H1 (cell line): ENCODE measurements at regions not wholly inside any gene's neighbourhood (a gene's known extent, or its start where the extent isn't known, plus 50 kb on each side); places are given as distances from the start of the nearest gene placed in this dataset.

ENCODE experiments used
- CTCF ChIA-PET: fragments of 300-600 bp; sonication (Branson Sonifier 250); formaldehyde crosslinking; loops from one replicate; lab custom pipeline; 2021; ENCODE audit not compliant: partially characterized antibody; lab: Charles Lee
- POLR2A ChIA-PET: fragments of 300-600 bp; sonication (Branson Sonifier 250); formaldehyde crosslinking; loops from one replicate; lab custom pipeline; 2021; ENCODE audit warnings: inconsistent platforms; ENCODE audit not compliant: partially characterized antibody; lab: Charles Lee
- DNase-seq, 2 experiments: peaks; one replicate each; pipeline versions ENCODE4 v3.0.0 to v3.0.0-alpha.2; 2010 to 2022; ENCODE audit warnings: low spot score in 2 of 2, low read depth in 1 of 2, mixed read lengths in 1 of 2
- FAIRE-seq: peaks from 2 replicates; lab custom pipeline; 2011; peaks lifted over from hg19 to GRCh38; lab: Jason Lieb, UNC
- H2AFZ ChIP-seq: 2 replicates; pipeline ENCODE4 v1.8.1; 2012; ENCODE audit warnings: low read length, inconsistent platforms
- H2AK5ac ChIP-seq: 2 replicates; pipeline ENCODE4 v1.6.1; 2013; ENCODE audit warnings: low read depth, low read length
- H2BK120ac ChIP-seq: replicated peaks from 2 replicates; pipeline ENCODE3; 2013; ENCODE audit warnings: low read depth, low read length, inconsistent platforms
- H2BK12ac ChIP-seq: 2 replicates; pipeline ENCODE4 v1.6.1; 2013; ENCODE audit warnings: low read depth, low read length
- H2BK15ac ChIP-seq: 2 replicates; pipeline ENCODE4 v1.6.1; 2013; ENCODE audit warnings: low read length
- H2BK20ac ChIP-seq: 2 replicates; pipeline ENCODE4 v1.6.1; 2013; ENCODE audit warnings: low read length
- H2BK5ac ChIP-seq: 2 replicates; pipeline ENCODE4 v1.6.1; 2013; ENCODE audit warnings: low read depth, low read length
- H3K14ac ChIP-seq: 2 replicates; pipeline ENCODE4 v1.6.1; 2013; ENCODE audit warnings: inconsistent platforms; ENCODE audit not compliant: insufficient read length
- H3K18ac ChIP-seq: 2 replicates; pipeline ENCODE4 v1.6.1; 2013; ENCODE audit warnings: low read length; ENCODE audit errors: extremely low read depth
- H3K23ac ChIP-seq: 2 replicates; pipeline ENCODE4 v1.6.1; 2013; ENCODE audit warnings: inconsistent platforms; ENCODE audit not compliant: insufficient read length
- H3K23me2 ChIP-seq: 2 replicates; pipeline ENCODE4 v1.6.1; 2013; ENCODE audit warnings: low read depth, low read length
- H3K27ac ChIP-seq: 2 replicates; pipeline ENCODE4 v1.6.1; 2011; ENCODE audit warnings: low read depth, low read length, inconsistent platforms
- H3K27me3 ChIP-seq, 4 experiments: replicated peaks in 1 of 4; 1 replicate in 1 of 4; 2 replicates in 3 of 4; pipeline versions ENCODE4 v1.6.1 to v1.8.1; 2011 to 2013; ENCODE audit warnings: low read length in 3 of 4, mild to moderate bottlenecking in 3 of 4, inconsistent platforms in 2 of 4, mixed read lengths in 2 of 4, moderate library complexity in 1 of 4; ENCODE audit not compliant: control insufficient read depth in 3 of 4, insufficient read depth in 3 of 4; ENCODE audit errors: extremely low read depth in 1 of 4
- H3K36me3 ChIP-seq, 4 experiments: 2 replicates each; pipeline versions ENCODE4 v1.6.1 to v1.8.1; 2011 to 2013; ENCODE audit warnings: mild to moderate bottlenecking in 4 of 4, low read length in 3 of 4, moderate library complexity in 2 of 4, control low read depth in 1 of 4, inconsistent platforms in 1 of 4; ENCODE audit not compliant: insufficient read depth in 4 of 4, control insufficient read depth in 2 of 4
- H3K4ac ChIP-seq: replicated peaks from 2 replicates; pipeline ENCODE3; 2013; ENCODE audit warnings: low read length, low read depth, mixed read lengths, inconsistent platforms; ENCODE audit not compliant: insufficient read length
- H3K4me1 ChIP-seq, 4 experiments: replicated peaks in 1 of 4; 1 replicate in 1 of 4; 2 replicates in 3 of 4; pipeline versions ENCODE4 v1.6.1 to v1.8.1; 2011 to 2013; ENCODE audit warnings: low read length in 3 of 4, inconsistent platforms in 2 of 4, mixed read lengths in 1 of 4; ENCODE audit not compliant: insufficient read depth in 4 of 4, control insufficient read depth in 3 of 4
- H3K4me2 ChIP-seq, 2 experiments: 2 replicates each; pipeline versions ENCODE4 v1.6.1 to v1.8.1; 2011 to 2013; ENCODE audit warnings: low read depth in 2 of 2, low read length in 2 of 2, control low read depth in 1 of 2, inconsistent platforms in 1 of 2, mild to moderate bottlenecking in 1 of 2; ENCODE audit not compliant: insufficient read depth in 1 of 2
- H3K4me3 ChIP-seq, 4 experiments: fragments of 200-600, 300-600 bp in 1 of 4; sonication (generic), shearing (Covaris generic), sonication (Bioruptor Twin) in 1 of 4; 2 replicates each; pipeline versions ENCODE4 v1.5.1 to v1.8.1; 2011 to 2016; ENCODE audit warnings: low read length in 4 of 4, low read depth in 3 of 4, control low read depth in 2 of 4, inconsistent platforms in 2 of 4, mild to moderate bottlenecking in 2 of 4, mixed read lengths in 1 of 4, moderate library complexity in 1 of 4; ENCODE audit not compliant: insufficient read depth in 2 of 4; ENCODE audit errors: extremely low read depth in 1 of 4
- H3K56ac ChIP-seq: replicated peaks from 2 replicates; pipeline ENCODE3; 2013; ENCODE audit warnings: low read depth, mild to moderate bottlenecking, mixed read lengths, low read length, inconsistent platforms; ENCODE audit not compliant: insufficient read length
- H3K79me1 ChIP-seq: 2 replicates; pipeline ENCODE4 v1.6.1; 2013; ENCODE audit warnings: low read depth, low read length, control low read depth
- H3K79me2 ChIP-seq, 2 experiments: 2 replicates each; pipeline versions ENCODE4 v1.6.1 to v1.8.1; 2012 to 2013; ENCODE audit warnings: low read length in 2 of 2, mild to moderate bottlenecking in 2 of 2, inconsistent platforms in 1 of 2; ENCODE audit not compliant: insufficient read depth in 2 of 2, control insufficient read depth in 1 of 2
- H3K9ac ChIP-seq, 4 experiments: replicated peaks in 1 of 4; 1 replicate in 1 of 4; 2 replicates in 3 of 4; pipeline versions ENCODE4 v1.6.1 to v1.8.1; 2011 to 2013; ENCODE audit warnings: low read depth in 3 of 4, low read length in 3 of 4, control low read depth in 2 of 4, mild to moderate bottlenecking in 2 of 4, moderate library complexity in 2 of 4, inconsistent platforms in 1 of 4; ENCODE audit errors: extremely low read depth in 1 of 4
- H3K9me3 ChIP-seq, 2 experiments: 2 replicates each; pipeline versions ENCODE4 v1.6.1 to v1.8.1; 2012 to 2013; ENCODE audit warnings: mild to moderate bottlenecking in 2 of 2, moderate library complexity in 2 of 2, control low read depth in 1 of 2, inconsistent platforms in 1 of 2, low read depth in 1 of 2, low read length in 1 of 2, mixed read lengths in 1 of 2; ENCODE audit not compliant: insufficient read depth in 2 of 2
- H4K20me1 ChIP-seq, 2 experiments: replicated peaks in 1 of 2; 2 replicates each; pipeline versions ENCODE3 to v1.8.1; 2011 to 2013; ENCODE audit warnings: inconsistent platforms in 2 of 2, low read length in 2 of 2, mild to moderate bottlenecking in 1 of 2; ENCODE audit not compliant: insufficient read depth in 2 of 2, control insufficient read depth in 1 of 2
- H4K5ac ChIP-seq: 2 replicates; pipeline ENCODE4 v1.6.1; 2013; ENCODE audit warnings: low read length, low read depth, mixed read lengths, inconsistent platforms; ENCODE audit not compliant: insufficient read length
- H4K8ac ChIP-seq: 2 replicates; pipeline ENCODE4 v1.8.0; 2013; ENCODE audit warnings: mild to moderate bottlenecking, moderate library complexity, low read length, inconsistent platforms; ENCODE audit not compliant: insufficient read depth; ENCODE audit errors: extremely low read depth
- H4K91ac ChIP-seq: replicated peaks from 2 replicates; pipeline ENCODE3; 2013; ENCODE audit warnings: low read length, mixed read lengths, inconsistent platforms; ENCODE audit not compliant: insufficient read length
- BCL11A ChIP-seq, 2 experiments: IDR thresholded peaks; one replicate each; pipeline ENCODE4 v1.6.1; 2011; ENCODE audit warnings: low read depth in 2 of 2, low read length in 2 of 2, mild to moderate bottlenecking in 2 of 2
- CBX5 ChIP-seq: fragments of 300-800, 300-1000 bp; sonication (generic); IDR thresholded peaks from 2 replicates; pipeline ENCODE4 v1.7.1; 2016; ENCODE audit warnings: antibody characterized with exemption, low read length, low read depth
- EGR1 ChIP-seq: IDR thresholded peaks from 2 replicates; pipeline ENCODE4 v1.6.1; 2011; ENCODE audit warnings: low read depth, low read length, borderline replicate concordance
- FOSL1 ChIP-seq: IDR thresholded peaks from 2 replicates; pipeline ENCODE4 v1.6.1; 2011; ENCODE audit warnings: mild to moderate bottlenecking, low read depth, low read length, moderate library complexity; ENCODE audit not compliant: insufficient read depth
- NANOG ChIP-seq: IDR thresholded peaks from 2 replicates; pipeline ENCODE4 v1.6.1; 2011; ENCODE audit warnings: low read length, low read depth, mild to moderate bottlenecking, inconsistent platforms; ENCODE audit not compliant: insufficient read depth, poor library complexity, severe bottlenecking
- POLR2A ChIP-seq, 2 experiments: IDR thresholded peaks; 1 replicate in 1 of 2; 2 replicates in 1 of 2; pipeline ENCODE4 v1.6.1; 2011; ENCODE audit warnings: low read depth in 2 of 2, low read length in 2 of 2, mild to moderate bottlenecking in 2 of 2; ENCODE audit errors: control extremely low read depth in 1 of 2
- RAD21 ChIP-seq, 2 experiments: IDR thresholded peaks in 1 of 2; conservative IDR thresholded peaks in 1 of 2; 2 replicates each; pipeline ENCODE4 v1.6.1; 2011; ENCODE audit warnings: low read depth in 2 of 2, low read length in 2 of 2, improper control_type of control experiment in 1 of 2, inconsistent platforms in 1 of 2, mild to moderate bottlenecking in 1 of 2, moderate library complexity in 1 of 2
- RNF2 ChIP-seq: fragments of 200-900, 300-1000 bp; sonication (generic); IDR thresholded peaks from 2 replicates; pipeline ENCODE4 v1.7.1; 2016; ENCODE audit warnings: borderline replicate concordance, low read depth, mild to moderate bottlenecking, antibody characterized with exemption, low read length; ENCODE audit not compliant: poor library complexity, severe bottlenecking; ENCODE audit errors: missing control alignments
- RXRA ChIP-seq: IDR thresholded peaks from 2 replicates; pipeline ENCODE4 v1.6.1; 2011; ENCODE audit warnings: low read depth, mild to moderate bottlenecking, low read length, moderate library complexity; ENCODE audit not compliant: insufficient read depth
- SIX5 ChIP-seq: IDR thresholded peaks from 2 replicates; pipeline ENCODE4 v1.6.1; 2011; ENCODE audit warnings: mild to moderate bottlenecking, low read depth, low read length
- SRF ChIP-seq: IDR thresholded peaks from 2 replicates; pipeline ENCODE4 v1.6.1; 2011; ENCODE audit warnings: mild to moderate bottlenecking, low read depth, low read length, moderate library complexity
- TEAD4 ChIP-seq: IDR thresholded peaks from 2 replicates; pipeline ENCODE4 v1.6.1; 2012; ENCODE audit warnings: low read depth, low read length, inconsistent platforms, mixed read lengths
- WGBS, 2 experiments: shearing (Covaris generic) in 1 of 2; methylation state at CpG; one replicate each; pipeline versions ENCODE4 v1.1.6 to v1.1.7; 2013 to 2015; ENCODE audit warnings: low lambda C conversion rate in 2 of 2, mixed read lengths in 2 of 2, inconsistent platforms in 1 of 2, low coverage in 1 of 2, missing lambda C conversion rate in 1 of 2; ENCODE audit not compliant: insufficient replicate concordance in 2 of 2, insufficient coverage in 1 of 2, insufficient read length in 1 of 2; ENCODE audit errors: extremely low coverage in 1 of 2, missing lambda C conversion rate in 1 of 2; 5-methylcytosine and 5-hydroxymethylcytosine counted together
- TF ChIP-seq, protein P1 (sequence below): IDR thresholded peaks from 2 replicates; pipeline ENCODE4 v1.6.1; 2011; ENCODE audit warnings: low read depth, mild to moderate bottlenecking, low read length; ENCODE audit not compliant: insufficient read depth
- TF ChIP-seq, protein P2 (sequence below): IDR thresholded peaks from 2 replicates; pipeline ENCODE4 v1.6.1; 2012; ENCODE audit warnings: inconsistent platforms

DNA sequence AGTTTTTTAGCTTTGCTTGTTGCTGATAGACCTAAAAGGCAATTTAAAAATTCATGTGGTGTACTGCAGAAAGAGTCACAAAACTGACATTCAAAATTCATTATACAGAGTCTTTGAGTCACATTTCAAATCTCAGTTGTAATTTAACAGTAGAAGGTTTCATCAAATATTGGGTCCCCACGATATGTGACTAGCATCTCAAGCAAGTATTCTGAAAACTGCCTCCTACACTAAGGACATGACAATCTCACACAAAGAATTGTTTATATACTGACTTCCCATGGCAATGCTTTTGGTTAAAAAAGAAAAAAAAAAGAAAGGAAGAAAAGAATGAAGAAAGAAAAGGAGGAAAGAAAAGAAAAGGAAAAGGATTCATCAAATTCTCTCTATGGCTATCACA is 62.1 kb upstream of the CTSO start:
- no peak overlapping the region for H3K4me2 ChIP-seq
- H2AFZ ChIP-seq, result no peak overlapping the region
- no peak overlapping the region for H3K4ac ChIP-seq
- DNase-seq, result no peak
- WGBS, 2 experiments, result 67% methylated on average over 1 of the region's 1 CpG; no CpG with 5 or more reads in 1 of the 2 experiments
- H3K27me3 ChIP-seq, result no peaks in the 10 kb centered on the region
- no peak overlapping the region for H3K9ac ChIP-seq
- H3K79me2 ChIP-seq, result no peaks in the 10 kb centered on the region
- peaks cover 2 to 7% (median 4%) of the 10 kb centered on the region in 4 experiments; a peak in 4 of 7 replicates for H3K4me1 ChIP-seq
- H2BK20ac ChIP-seq, result no peak overlapping the region
- CTCF ChIA-PET, result interaction anchor here (0.5 kb wide), 1 partner anchor 515 kb away, joined by 3 read pairs; no protein-coding TSS in a partner anchor
- no peaks in the 10 kb centered on the region for H3K36me3 ChIP-seq
- no peaks in the 10 kb centered on the region for H3K23me2 ChIP-seq
- H2BK120ac ChIP-seq, result no peak overlapping the region
- no peak overlapping the region for H3K4me3 ChIP-seq
- H2BK12ac ChIP-seq, result no peak overlapping the region
- H3K9me3 ChIP-seq, result no peaks in the 10 kb centered on the region
- no peak overlapping the region for H3K27ac ChIP-seq
- no peak overlapping the region for H2BK5ac ChIP-seq
- H4K8ac ChIP-seq, result no peak overlapping the region
- no peak overlapping the region for H3K23ac ChIP-seq
- no peak overlapping the region for H4K5ac ChIP-seq
- no peak overlapping the region for H2AK5ac ChIP-seq
- H3K14ac ChIP-seq, result no peak overlapping the region
- no peak overlapping the region for H2BK15ac ChIP-seq
- no peaks in the 10 kb centered on the region for H4K20me1 ChIP-seq
- POLR2A ChIA-PET, result no interaction called here
- H3K79me1 ChIP-seq, result no peaks in the 10 kb centered on the region
- FAIRE-seq, result no peak
- H3K18ac ChIP-seq, result no peak overlapping the region
- H3K56ac ChIP-seq, result no peak overlapping the region
- no peak overlapping the region for H4K91ac ChIP-seq
- TF ChIP-seq, protein P1, sequence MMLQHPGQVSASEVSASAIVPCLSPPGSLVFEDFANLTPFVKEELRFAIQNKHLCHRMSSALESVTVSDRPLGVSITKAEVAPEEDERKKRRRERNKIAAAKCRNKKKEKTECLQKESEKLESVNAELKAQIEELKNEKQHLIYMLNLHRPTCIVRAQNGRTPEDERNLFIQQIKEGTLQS, result no peak
- no peak for TF ChIP-seq RXRA
- no peak for TF ChIP-seq RAD21 (IDR thresholded peaks at IDR 0.05 in 1 of 2, conservative IDR thresholded peaks at IDR 0.05 in 1 of 2; ENCODE audit: low read depth in 2 of 2, low read length in 2 of 2)
- no peak for TF ChIP-seq EGR1
- TF ChIP-seq RNF2, result no peak
- no peak for TF ChIP-seq CBX5
- TF ChIP-seq SRF, result no peak
- TF ChIP-seq POLR2A (IDR thresholded peaks at IDR 0.05; ENCODE audit: control extremely low read depth in 1 of 2, low read depth in 2 of 2, low read length in 2 of 2), result no peak
- TF ChIP-seq SIX5, result no peak
- no peak for TF ChIP-seq TEAD4
- no peak for TF ChIP-seq BCL11A (IDR thresholded peaks at IDR 0.05; ENCODE audit: low read depth in 2 of 2, low read length in 2 of 2)
- TF ChIP-seq, protein P2, sequence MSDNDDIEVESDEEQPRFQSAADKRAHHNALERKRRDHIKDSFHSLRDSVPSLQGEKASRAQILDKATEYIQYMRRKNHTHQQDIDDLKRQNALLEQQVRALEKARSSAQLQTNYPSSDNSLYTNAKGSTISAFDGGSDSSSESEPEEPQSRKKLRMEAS, result no peak
- TF ChIP-seq FOSL1, result no peak
- no peak for TF ChIP-seq NANOG
